H1 (cell line): ENCODE measurements at regions not wholly inside any gene's neighbourhood (a gene's known extent, or its start where the extent isn't known, plus 50 kb on each side); places are given as distances from the start of the nearest gene placed in this dataset.

Experiments used
- CTCF ChIA-PET: fragments of 300-600 bp; sonication (Branson Sonifier 250); formaldehyde crosslinking; loops from one replicate; lab custom pipeline; 2021; ENCODE audit not compliant: partially characterized antibody; lab: Charles Lee
- POLR2A ChIA-PET: fragments of 300-600 bp; sonication (Branson Sonifier 250); formaldehyde crosslinking; loops from one replicate; lab custom pipeline; 2021; ENCODE audit warnings: inconsistent platforms; ENCODE audit not compliant: partially characterized antibody; lab: Charles Lee
- DNase-seq, 2 experiments: peaks; one replicate each; pipeline versions ENCODE4 v3.0.0 to v3.0.0-alpha.2; 2010 to 2022; ENCODE audit warnings: low spot score in 2 of 2, low read depth in 1 of 2, mixed read lengths in 1 of 2
- FAIRE-seq: peaks from 2 replicates; lab custom pipeline; 2011; peaks lifted over from hg19 to GRCh38; lab: Jason Lieb, UNC
- H2AFZ ChIP-seq: 2 replicates; pipeline ENCODE4 v1.8.1; 2012; ENCODE audit warnings: low read length, inconsistent platforms
- H2AK5ac ChIP-seq: 2 replicates; pipeline ENCODE4 v1.6.1; 2013; ENCODE audit warnings: low read depth, low read length
- H2BK120ac ChIP-seq: replicated peaks from 2 replicates; pipeline ENCODE3; 2013; ENCODE audit warnings: low read depth, low read length, inconsistent platforms
- H2BK12ac ChIP-seq: 2 replicates; pipeline ENCODE4 v1.6.1; 2013; ENCODE audit warnings: low read depth, low read length
- H2BK15ac ChIP-seq: 2 replicates; pipeline ENCODE4 v1.6.1; 2013; ENCODE audit warnings: low read length
- H2BK20ac ChIP-seq: 2 replicates; pipeline ENCODE4 v1.6.1; 2013; ENCODE audit warnings: low read length
- H2BK5ac ChIP-seq: 2 replicates; pipeline ENCODE4 v1.6.1; 2013; ENCODE audit warnings: low read depth, low read length
- H3K14ac ChIP-seq: 2 replicates; pipeline ENCODE4 v1.6.1; 2013; ENCODE audit warnings: inconsistent platforms; ENCODE audit not compliant: insufficient read length
- H3K18ac ChIP-seq: 2 replicates; pipeline ENCODE4 v1.6.1; 2013; ENCODE audit warnings: low read length; ENCODE audit errors: extremely low read depth
- H3K23ac ChIP-seq: 2 replicates; pipeline ENCODE4 v1.6.1; 2013; ENCODE audit warnings: inconsistent platforms; ENCODE audit not compliant: insufficient read length
- H3K23me2 ChIP-seq: 2 replicates; pipeline ENCODE4 v1.6.1; 2013; ENCODE audit warnings: low read depth, low read length
- H3K27ac ChIP-seq: 2 replicates; pipeline ENCODE4 v1.6.1; 2011; ENCODE audit warnings: low read depth, low read length, inconsistent platforms
- H3K27me3 ChIP-seq, 4 experiments: replicated peaks in 1 of 4; 1 replicate in 1 of 4; 2 replicates in 3 of 4; pipeline versions ENCODE4 v1.6.1 to v1.8.1; 2011 to 2013; ENCODE audit warnings: low read length in 3 of 4, mild to moderate bottlenecking in 3 of 4, inconsistent platforms in 2 of 4, mixed read lengths in 2 of 4, moderate library complexity in 1 of 4; ENCODE audit not compliant: control insufficient read depth in 3 of 4, insufficient read depth in 3 of 4; ENCODE audit errors: extremely low read depth in 1 of 4
- H3K36me3 ChIP-seq, 4 experiments: 2 replicates each; pipeline versions ENCODE4 v1.6.1 to v1.8.1; 2011 to 2013; ENCODE audit warnings: mild to moderate bottlenecking in 4 of 4, low read length in 3 of 4, moderate library complexity in 2 of 4, control low read depth in 1 of 4, inconsistent platforms in 1 of 4; ENCODE audit not compliant: insufficient read depth in 4 of 4, control insufficient read depth in 2 of 4
- H3K4ac ChIP-seq: replicated peaks from 2 replicates; pipeline ENCODE3; 2013; ENCODE audit warnings: low read length, low read depth, mixed read lengths, inconsistent platforms; ENCODE audit not compliant: insufficient read length
- H3K4me1 ChIP-seq, 4 experiments: replicated peaks in 1 of 4; 1 replicate in 1 of 4; 2 replicates in 3 of 4; pipeline versions ENCODE4 v1.6.1 to v1.8.1; 2011 to 2013; ENCODE audit warnings: low read length in 3 of 4, inconsistent platforms in 2 of 4, mixed read lengths in 1 of 4; ENCODE audit not compliant: insufficient read depth in 4 of 4, control insufficient read depth in 3 of 4
- H3K4me2 ChIP-seq, 2 experiments: 2 replicates each; pipeline versions ENCODE4 v1.6.1 to v1.8.1; 2011 to 2013; ENCODE audit warnings: low read depth in 2 of 2, low read length in 2 of 2, control low read depth in 1 of 2, inconsistent platforms in 1 of 2, mild to moderate bottlenecking in 1 of 2; ENCODE audit not compliant: insufficient read depth in 1 of 2
- H3K4me3 ChIP-seq, 4 experiments: fragments of 200-600, 300-600 bp in 1 of 4; sonication (generic), shearing (Covaris generic), sonication (Bioruptor Twin) in 1 of 4; 2 replicates each; pipeline versions ENCODE4 v1.5.1 to v1.8.1; 2011 to 2016; ENCODE audit warnings: low read length in 4 of 4, low read depth in 3 of 4, control low read depth in 2 of 4, inconsistent platforms in 2 of 4, mild to moderate bottlenecking in 2 of 4, mixed read lengths in 1 of 4, moderate library complexity in 1 of 4; ENCODE audit not compliant: insufficient read depth in 2 of 4; ENCODE audit errors: extremely low read depth in 1 of 4
- H3K56ac ChIP-seq: replicated peaks from 2 replicates; pipeline ENCODE3; 2013; ENCODE audit warnings: low read depth, mild to moderate bottlenecking, mixed read lengths, low read length, inconsistent platforms; ENCODE audit not compliant: insufficient read length
- H3K79me1 ChIP-seq: 2 replicates; pipeline ENCODE4 v1.6.1; 2013; ENCODE audit warnings: low read depth, low read length, control low read depth
- H3K79me2 ChIP-seq, 2 experiments: 2 replicates each; pipeline versions ENCODE4 v1.6.1 to v1.8.1; 2012 to 2013; ENCODE audit warnings: low read length in 2 of 2, mild to moderate bottlenecking in 2 of 2, inconsistent platforms in 1 of 2; ENCODE audit not compliant: insufficient read depth in 2 of 2, control insufficient read depth in 1 of 2
- H3K9ac ChIP-seq, 4 experiments: replicated peaks in 1 of 4; 1 replicate in 1 of 4; 2 replicates in 3 of 4; pipeline versions ENCODE4 v1.6.1 to v1.8.1; 2011 to 2013; ENCODE audit warnings: low read depth in 3 of 4, low read length in 3 of 4, control low read depth in 2 of 4, mild to moderate bottlenecking in 2 of 4, moderate library complexity in 2 of 4, inconsistent platforms in 1 of 4; ENCODE audit errors: extremely low read depth in 1 of 4
- H3K9me3 ChIP-seq, 2 experiments: 2 replicates each; pipeline versions ENCODE4 v1.6.1 to v1.8.1; 2012 to 2013; ENCODE audit warnings: mild to moderate bottlenecking in 2 of 2, moderate library complexity in 2 of 2, control low read depth in 1 of 2, inconsistent platforms in 1 of 2, low read depth in 1 of 2, low read length in 1 of 2, mixed read lengths in 1 of 2; ENCODE audit not compliant: insufficient read depth in 2 of 2
- H4K20me1 ChIP-seq, 2 experiments: replicated peaks in 1 of 2; 2 replicates each; pipeline versions ENCODE3 to v1.8.1; 2011 to 2013; ENCODE audit warnings: inconsistent platforms in 2 of 2, low read length in 2 of 2, mild to moderate bottlenecking in 1 of 2; ENCODE audit not compliant: insufficient read depth in 2 of 2, control insufficient read depth in 1 of 2
- H4K5ac ChIP-seq: 2 replicates; pipeline ENCODE4 v1.6.1; 2013; ENCODE audit warnings: low read length, low read depth, mixed read lengths, inconsistent platforms; ENCODE audit not compliant: insufficient read length
- H4K8ac ChIP-seq: 2 replicates; pipeline ENCODE4 v1.8.0; 2013; ENCODE audit warnings: mild to moderate bottlenecking, moderate library complexity, low read length, inconsistent platforms; ENCODE audit not compliant: insufficient read depth; ENCODE audit errors: extremely low read depth
- H4K91ac ChIP-seq: replicated peaks from 2 replicates; pipeline ENCODE3; 2013; ENCODE audit warnings: low read length, mixed read lengths, inconsistent platforms; ENCODE audit not compliant: insufficient read length
- KDM4A ChIP-seq: IDR thresholded peaks from one replicate; pipeline ENCODE4 v1.7.1; 2012; ENCODE audit warnings: low read depth, mild to moderate bottlenecking, moderate library complexity, low read length, inconsistent platforms; ENCODE audit not compliant: severe bottlenecking
- NANOG ChIP-seq: IDR thresholded peaks from 2 replicates; pipeline ENCODE4 v1.6.1; 2011; ENCODE audit warnings: low read length, low read depth, mild to moderate bottlenecking, inconsistent platforms; ENCODE audit not compliant: insufficient read depth, poor library complexity, severe bottlenecking
- PHF8 ChIP-seq: fragments of 200-600 bp; sonication (generic); conservative IDR thresholded peaks from 2 replicates; pipeline ENCODE4 v1.7.1; 2012; ENCODE audit warnings: low read depth, mild to moderate bottlenecking, inconsistent platforms, low read length, moderate library complexity
- POLR2A ChIP-seq, 2 experiments: IDR thresholded peaks; 1 replicate in 1 of 2; 2 replicates in 1 of 2; pipeline ENCODE4 v1.6.1; 2011; ENCODE audit warnings: low read depth in 2 of 2, low read length in 2 of 2, mild to moderate bottlenecking in 2 of 2; ENCODE audit errors: control extremely low read depth in 1 of 2
- WGBS, 2 experiments: shearing (Covaris generic) in 1 of 2; methylation state at CpG; one replicate each; pipeline versions ENCODE4 v1.1.6 to v1.1.7; 2013 to 2015; ENCODE audit warnings: low lambda C conversion rate in 2 of 2, mixed read lengths in 2 of 2, inconsistent platforms in 1 of 2, low coverage in 1 of 2, missing lambda C conversion rate in 1 of 2; ENCODE audit not compliant: insufficient replicate concordance in 2 of 2, insufficient coverage in 1 of 2, insufficient read length in 1 of 2; ENCODE audit errors: extremely low coverage in 1 of 2, missing lambda C conversion rate in 1 of 2; 5-methylcytosine and 5-hydroxymethylcytosine counted together

DNA sequence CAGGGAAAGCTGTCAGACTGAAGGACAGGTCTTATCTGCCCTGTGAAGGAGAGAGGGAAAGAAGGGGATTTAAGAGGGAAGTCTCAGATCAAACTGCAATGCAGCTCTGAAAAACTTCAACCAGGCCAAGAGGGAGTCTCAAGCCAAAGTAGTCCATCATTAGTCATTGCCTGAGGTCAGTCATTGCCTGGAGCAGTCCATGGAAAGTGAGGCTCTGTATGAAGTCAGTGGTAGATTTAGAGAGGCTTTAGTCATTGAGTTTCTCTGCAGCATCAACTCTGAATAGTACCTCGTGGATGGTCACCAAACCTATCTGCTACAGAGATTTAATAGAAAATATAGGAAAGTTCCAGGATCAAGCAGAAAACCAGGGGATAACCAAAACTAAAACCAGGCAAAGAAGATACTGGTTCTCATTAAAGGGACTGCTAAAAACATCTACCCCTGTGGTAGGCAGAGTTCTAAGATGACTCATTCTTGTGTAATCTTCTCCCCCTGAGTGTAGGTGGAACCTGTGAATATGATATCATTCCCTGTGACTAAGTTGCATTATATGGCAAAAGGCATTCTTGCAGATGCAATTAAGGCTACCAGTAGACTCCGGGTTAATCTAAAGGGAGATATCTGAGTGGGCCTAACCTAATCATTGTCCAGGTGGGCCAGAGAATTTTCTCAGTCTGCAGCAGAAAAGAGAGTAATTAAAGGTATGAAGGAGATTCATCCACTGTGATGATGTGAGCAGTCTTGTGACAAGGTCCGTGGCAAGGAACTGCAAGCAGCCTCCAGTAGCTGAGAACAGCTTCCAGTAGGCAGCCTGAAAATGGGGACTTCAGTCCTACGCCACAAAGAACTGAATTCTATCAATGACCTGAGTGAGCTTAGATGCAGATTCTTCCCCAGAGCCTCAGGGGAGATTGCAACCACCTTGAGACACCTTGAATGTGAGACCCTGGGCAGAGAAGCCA is 123.1 kb downstream of the GALC start:
- Histone ChIP-seq H3K18ac (no peak overlapping the region), H3K79me2 (no peaks in the 10 kb centered on the region), H3K9me3 (no peaks in the 10 kb centered on the region), H3K79me1 (no peaks in the 10 kb centered on the region), H3K14ac (no peak overlapping the region), H3K4me3 (no peak overlapping the region), H2BK120ac (no peak overlapping the region), H2BK15ac (no peak overlapping the region), H2BK5ac (no peak overlapping the region), H2AK5ac (no peak overlapping the region), H3K4me2 (no peak overlapping the region), H3K23ac (no peak overlapping the region), H4K20me1 (no peaks in the 10 kb centered on the region), H2BK20ac (no peak overlapping the region), H3K56ac (no peak overlapping the region), H4K8ac (no peak overlapping the region), H4K91ac (no peak overlapping the region), H3K27me3 (no peaks in the 10 kb centered on the region), H3K9ac (no peak overlapping the region), H3K4ac (no peak overlapping the region), H3K23me2 (no peaks in the 10 kb centered on the region), H3K27ac (no peak overlapping the region), H4K5ac (no peak overlapping the region), H2BK12ac (no peak overlapping the region), H3K36me3 (no peaks in the 10 kb centered on the region), H3K4me1 (no peaks in the 10 kb centered on the region), H2AFZ (no peak overlapping the region)
- DNase-seq = no peak
- ChIA-PET POLR2A (no interaction called here), CTCF (interaction anchor here (0.7 to 1.3 kb wide), 4 partner anchors 11 to 66 kb away, joined by 3 read pairs; no protein-coding TSS in a partner anchor)
- no peak for FAIRE-seq
- TF ChIP-seq KDM4A (no peak), PHF8 (no peak), NANOG (no peak), POLR2A (IDR thresholded peaks at IDR 0.05; ENCODE audit: control extremely low read depth in 1 of 2, low read depth in 2 of 2, low read length in 2 of 2) (no peak)
- 93% methylated on average over 4 of the region's 4 CpGs; no CpG with 5 or more reads in 1 of the 2 experiments for WGBS, 2 experiments
